Breast epithelium (tissue), 3 donors: ENCODE measurements at regions not wholly inside any gene's neighbourhood (a gene's known extent, or its start where the extent isn't known, plus 50 kb on each side); places are given as distances from the start of the nearest gene placed in this dataset.

ENCODE experiments used
- CTCF ChIP-seq, 3 donors: fragments of 450-650 bp; IDR thresholded peaks; one replicate each; pipeline ENCODE4 v1.5.1; 2016 to 2017; ENCODE audit warnings: antibody characterized with exemption in 3 of 3, mild to moderate bottlenecking in 3 of 3, moderate library complexity in 3 of 3
- POLR2AphosphoS5 ChIP-seq, 3 donors: sonication (generic); formaldehyde crosslinking; IDR thresholded peaks; one replicate each; pipeline ENCODE4 v1.6.1; 2017; ENCODE audit warnings: antibody characterized with exemption in 3 of 3

GRCh38 chr1:193754151-193754550 lies 567.7 kb upstream of the B3GALT2 start:
- no peak for TF ChIP-seq CTCF (IDR thresholded peaks at IDR 0.05)
- TF ChIP-seq POLR2AphosphoS5 (IDR thresholded peaks at IDR 0.05): no peak
